HEK293 (cell line): ENCODE measurements at regions not wholly inside any gene's neighbourhood (a gene's known extent, or its start where the extent isn't known, plus 50 kb on each side); places are given as distances from the start of the nearest gene placed in this dataset.

ENCODE experiments used
- CTCF ChIA-PET: fragments of 350-600 bp; formaldehyde crosslinking; extraction: SDS; loops from one replicate; lab custom pipeline; 2021; ENCODE audit warnings: antibody characterized with exemption; lab: Yijun Ruan, JAX
- POLR2A ChIA-PET: fragments of 300-600 bp; formaldehyde crosslinking; extraction: SDS; loops from one replicate; lab custom pipeline; 2020; ENCODE audit warnings: antibody characterized with exemption, inconsistent platforms; lab: Yijun Ruan, JAX
- H3K27ac ChIP-seq: fragments of 200-500 bp; sonication (Bioruptor generic); 2 replicates; pipeline ENCODE4 v1.5.1; 2014; ENCODE audit warnings: low read depth, low read length, control low read depth, inconsistent platforms; ENCODE audit errors: extremely low read depth
- H3K36me3 ChIP-seq, 2 experiments: fragments of 200-500 bp in 1 of 2; sonication (Bioruptor generic) in 1 of 2; 1 replicate in 1 of 2; 2 replicates in 1 of 2; pipeline ENCODE4 v1.5.1; 2014 to 2017; ENCODE audit warnings: inconsistent platforms in 2 of 2, low read length in 2 of 2; ENCODE audit not compliant: control insufficient read depth in 2 of 2, insufficient read depth in 1 of 2
- H3K4me1 ChIP-seq: fragments of 200-500 bp; sonication (Bioruptor generic); 2 replicates; pipeline ENCODE4 v1.5.1; 2014; ENCODE audit warnings: mild to moderate bottlenecking, low read length, inconsistent platforms; ENCODE audit not compliant: control insufficient read depth, insufficient read depth
- H3K4me3 ChIP-seq: 2 replicates; pipeline ENCODE4 v1.5.1; 2011; ENCODE audit warnings: low read depth, mild to moderate bottlenecking, control low read depth, low read length, moderate library complexity
- H3K9me3 ChIP-seq: fragments of 200-500 bp; sonication (Bioruptor generic); 2 replicates; pipeline ENCODE4 v1.5.1; 2014; ENCODE audit warnings: low read depth, low read length, inconsistent platforms; ENCODE audit not compliant: control insufficient read depth, insufficient read depth
- GLIS1 ChIP-seq: fragments of 450-650 bp; formaldehyde crosslinking; IDR thresholded peaks from 2 replicates; pipeline ENCODE4 v1.5.1; 2016; ENCODE audit warnings: missing biosample characterization, missing genetic modification characterization
- IKZF3 ChIP-seq: fragments of 450-650 bp; IDR thresholded peaks from 2 replicates; pipeline ENCODE4 v1.5.0; 2018; ENCODE audit warnings: missing biosample characterization, mild to moderate bottlenecking, missing genetic modification characterization, moderate library complexity
- PRDM1 ChIP-seq: fragments of 450-650 bp; formaldehyde crosslinking; IDR thresholded peaks from 2 replicates; pipeline ENCODE4; 2016; ENCODE audit warnings: missing biosample characterization, missing genetic modification characterization
- SETDB1 ChIP-seq: IDR thresholded peaks from one replicate; pipeline ENCODE4 v1.6.1; 2017; ENCODE audit warnings: mild to moderate bottlenecking, low read length, moderate library complexity, mixed read lengths; ENCODE audit not compliant: insufficient read length
- WT1 ChIP-seq: fragments of 450-650 bp; formaldehyde crosslinking; IDR thresholded peaks from 2 replicates; pipeline ENCODE4 v1.5.1; 2016; ENCODE audit warnings: missing biosample characterization, missing genetic modification characterization
- YY2 ChIP-seq: fragments of 450-650 bp; formaldehyde crosslinking; IDR thresholded peaks from 2 replicates; pipeline ENCODE4 v1.5.1; 2016; ENCODE audit warnings: missing biosample characterization, missing genetic modification characterization
- ZBTB20 ChIP-seq: fragments of 450-650 bp; formaldehyde crosslinking; IDR thresholded peaks from 2 replicates; pipeline ENCODE4 v1.5.1; 2016; ENCODE audit warnings: missing biosample characterization, missing genetic modification characterization
- ZBTB7A ChIP-seq: fragments of 450-650 bp; formaldehyde crosslinking; IDR thresholded peaks from 2 replicates; pipeline ENCODE4 v1.5.1; 2016; ENCODE audit warnings: low read depth, missing biosample characterization, missing genetic modification characterization
- ZNF155 ChIP-seq: fragments of 450-650 bp; formaldehyde crosslinking; IDR thresholded peaks from 2 replicates; pipeline ENCODE4 v1.5.1; 2016; ENCODE audit warnings: missing biosample characterization, missing genetic modification characterization
- ZNF169 ChIP-seq: fragments of 450-650 bp; formaldehyde crosslinking; IDR thresholded peaks from 2 replicates; pipeline ENCODE4 v1.5.1; 2016; ENCODE audit warnings: missing biosample characterization, missing genetic modification characterization
- ZNF248 ChIP-seq: fragments of 450-650 bp; formaldehyde crosslinking; IDR thresholded peaks from 2 replicates; pipeline ENCODE4 v1.5.1; 2017; ENCODE audit warnings: missing biosample characterization, missing genetic modification characterization
- ZNF473 ChIP-seq: fragments of 450-650 bp; formaldehyde crosslinking; IDR thresholded peaks from 2 replicates; pipeline ENCODE4 v1.5.1; 2017; ENCODE audit warnings: missing biosample characterization, missing genetic modification characterization
- ZNF600 ChIP-seq: fragments of 450-650 bp; formaldehyde crosslinking; IDR thresholded peaks from 2 replicates; pipeline ENCODE4 v1.5.1; 2016; ENCODE audit warnings: missing biosample characterization, missing genetic modification characterization
- ZNF621 ChIP-seq: fragments of 450-650 bp; formaldehyde crosslinking; IDR thresholded peaks from 2 replicates; pipeline ENCODE4 v1.5.1; 2017; ENCODE audit warnings: missing biosample characterization, missing genetic modification characterization
- ZNF660 ChIP-seq: fragments of 450-650 bp; IDR thresholded peaks from 2 replicates; pipeline ENCODE4 v1.5.1; 2018; ENCODE audit warnings: missing biosample characterization, mild to moderate bottlenecking, missing genetic modification characterization
- TF ChIP-seq, protein P1 (sequence below): fragments of 450-650 bp; formaldehyde crosslinking; IDR thresholded peaks from 2 replicates; pipeline ENCODE4 v1.5.1; 2016; ENCODE audit warnings: missing biosample characterization, missing genetic modification characterization, borderline replicate concordance
- TF ChIP-seq, protein P2 (sequence below): fragments of 450-650 bp; formaldehyde crosslinking; IDR thresholded peaks from 2 replicates; pipeline ENCODE4 v1.5.1; 2016; ENCODE audit warnings: missing biosample characterization, missing genetic modification characterization
- TF ChIP-seq, protein P3 (sequence below): fragments of 450-650 bp; formaldehyde crosslinking; IDR thresholded peaks from 2 replicates; pipeline ENCODE4 v1.5.1; 2017; ENCODE audit warnings: missing biosample characterization, mild to moderate bottlenecking, missing genetic modification characterization, moderate library complexity
- TF ChIP-seq, protein P4 (sequence below): fragments of 450-650 bp; formaldehyde crosslinking; IDR thresholded peaks from 2 replicates; pipeline ENCODE4 v1.5.1; 2016; ENCODE audit warnings: missing biosample characterization, missing genetic modification characterization, borderline replicate concordance
- TF ChIP-seq, protein P5 (sequence below): fragments of 450-650 bp; formaldehyde crosslinking; IDR thresholded peaks from 2 replicates; pipeline ENCODE4 v1.5.1; 2016; ENCODE audit warnings: missing biosample characterization, missing genetic modification characterization

DNA sequence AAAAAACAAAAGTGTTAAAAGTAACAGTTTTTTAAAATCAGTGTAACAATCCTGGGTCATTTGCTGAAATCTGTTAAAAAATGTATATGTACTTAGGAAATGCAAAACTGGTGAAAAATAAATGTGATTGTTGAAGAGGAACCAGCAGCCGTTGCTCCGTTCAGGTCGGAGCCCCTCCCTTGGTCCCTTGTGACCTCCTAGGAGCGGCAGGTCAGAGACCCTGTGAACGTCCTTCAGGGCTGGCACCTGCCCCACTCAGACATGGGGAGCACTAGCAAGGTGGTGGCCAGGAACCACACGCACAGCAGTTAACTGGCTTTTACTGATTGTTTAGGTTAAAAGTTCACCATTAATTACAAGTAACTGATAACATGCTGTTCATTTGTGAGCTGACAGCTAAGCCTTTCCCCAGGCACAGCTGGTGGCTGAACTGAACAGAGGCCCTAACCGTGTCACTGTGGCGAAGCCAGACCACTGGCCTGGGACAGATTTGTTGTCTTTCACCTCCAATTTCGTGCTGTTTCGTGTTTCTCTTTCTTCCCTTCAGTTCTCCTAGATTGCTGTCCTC is 159.2 kb upstream of the ALKAL2 start:
- Histone ChIP-seq H3K4me1 (no peaks in the 10 kb centered on the region), H3K9me3 (no peaks in the 10 kb centered on the region), H3K27ac (no peak overlapping the region), H3K36me3 (no peaks in the 10 kb centered on the region), H3K4me3 (no peak overlapping the region)
- POLR2A ChIA-PET, result no interaction called here
- CTCF ChIA-PET, result no interaction called here
- TF ChIP-seq IKZF3 (tag by site-specific recombination), result no peak
- TF ChIP-seq, protein P1, sequence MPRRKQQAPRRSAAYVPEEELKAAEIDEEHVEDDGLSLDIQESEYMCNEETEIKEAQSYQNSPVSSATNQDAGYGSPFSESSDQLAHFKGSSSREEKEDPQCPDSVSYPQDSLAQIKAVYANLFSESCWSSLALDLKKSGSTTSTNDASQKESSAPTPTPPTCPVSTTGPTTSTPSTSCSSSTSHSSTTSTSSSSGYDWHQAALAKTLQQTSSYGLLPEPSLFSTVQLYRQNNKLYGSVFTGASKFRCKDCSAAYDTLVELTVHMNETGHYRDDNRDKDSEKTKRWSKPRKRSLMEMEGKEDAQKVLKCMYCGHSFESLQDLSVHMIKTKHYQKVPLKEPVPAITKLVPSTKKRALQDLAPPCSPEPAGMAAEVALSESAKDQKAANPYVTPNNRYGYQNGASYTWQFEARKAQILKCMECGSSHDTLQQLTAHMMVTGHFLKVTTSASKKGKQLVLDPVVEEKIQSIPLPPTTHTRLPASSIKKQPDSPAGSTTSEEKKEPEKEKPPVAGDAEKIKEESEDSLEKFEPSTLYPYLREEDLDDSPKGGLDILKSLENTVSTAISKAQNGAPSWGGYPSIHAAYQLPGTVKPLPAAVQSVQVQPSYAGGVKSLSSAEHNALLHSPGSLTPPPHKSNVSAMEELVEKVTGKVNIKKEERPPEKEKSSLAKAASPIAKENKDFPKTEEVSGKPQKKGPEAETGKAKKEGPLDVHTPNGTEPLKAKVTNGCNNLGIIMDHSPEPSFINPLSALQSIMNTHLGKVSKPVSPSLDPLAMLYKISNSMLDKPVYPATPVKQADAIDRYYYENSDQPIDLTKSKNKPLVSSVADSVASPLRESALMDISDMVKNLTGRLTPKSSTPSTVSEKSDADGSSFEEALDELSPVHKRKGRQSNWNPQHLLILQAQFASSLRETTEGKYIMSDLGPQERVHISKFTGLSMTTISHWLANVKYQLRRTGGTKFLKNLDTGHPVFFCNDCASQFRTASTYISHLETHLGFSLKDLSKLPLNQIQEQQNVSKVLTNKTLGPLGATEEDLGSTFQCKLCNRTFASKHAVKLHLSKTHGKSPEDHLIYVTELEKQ (tag by site-specific recombination), result no peak
- no peak for TF ChIP-seq YY2 (tag by site-specific recombination)
- no peak for TF ChIP-seq ZNF600 (tag by site-specific recombination)
- TF ChIP-seq ZNF660 (tag by site-specific recombination), result no peak
- TF ChIP-seq, protein P2, sequence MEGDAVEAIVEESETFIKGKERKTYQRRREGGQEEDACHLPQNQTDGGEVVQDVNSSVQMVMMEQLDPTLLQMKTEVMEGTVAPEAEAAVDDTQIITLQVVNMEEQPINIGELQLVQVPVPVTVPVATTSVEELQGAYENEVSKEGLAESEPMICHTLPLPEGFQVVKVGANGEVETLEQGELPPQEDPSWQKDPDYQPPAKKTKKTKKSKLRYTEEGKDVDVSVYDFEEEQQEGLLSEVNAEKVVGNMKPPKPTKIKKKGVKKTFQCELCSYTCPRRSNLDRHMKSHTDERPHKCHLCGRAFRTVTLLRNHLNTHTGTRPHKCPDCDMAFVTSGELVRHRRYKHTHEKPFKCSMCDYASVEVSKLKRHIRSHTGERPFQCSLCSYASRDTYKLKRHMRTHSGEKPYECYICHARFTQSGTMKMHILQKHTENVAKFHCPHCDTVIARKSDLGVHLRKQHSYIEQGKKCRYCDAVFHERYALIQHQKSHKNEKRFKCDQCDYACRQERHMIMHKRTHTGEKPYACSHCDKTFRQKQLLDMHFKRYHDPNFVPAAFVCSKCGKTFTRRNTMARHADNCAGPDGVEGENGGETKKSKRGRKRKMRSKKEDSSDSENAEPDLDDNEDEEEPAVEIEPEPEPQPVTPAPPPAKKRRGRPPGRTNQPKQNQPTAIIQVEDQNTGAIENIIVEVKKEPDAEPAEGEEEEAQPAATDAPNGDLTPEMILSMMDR (tag by site-specific recombination), result no peak
- no peak for TF ChIP-seq GLIS1
- no peak for TF ChIP-seq ZNF621
- TF ChIP-seq, protein P3, sequence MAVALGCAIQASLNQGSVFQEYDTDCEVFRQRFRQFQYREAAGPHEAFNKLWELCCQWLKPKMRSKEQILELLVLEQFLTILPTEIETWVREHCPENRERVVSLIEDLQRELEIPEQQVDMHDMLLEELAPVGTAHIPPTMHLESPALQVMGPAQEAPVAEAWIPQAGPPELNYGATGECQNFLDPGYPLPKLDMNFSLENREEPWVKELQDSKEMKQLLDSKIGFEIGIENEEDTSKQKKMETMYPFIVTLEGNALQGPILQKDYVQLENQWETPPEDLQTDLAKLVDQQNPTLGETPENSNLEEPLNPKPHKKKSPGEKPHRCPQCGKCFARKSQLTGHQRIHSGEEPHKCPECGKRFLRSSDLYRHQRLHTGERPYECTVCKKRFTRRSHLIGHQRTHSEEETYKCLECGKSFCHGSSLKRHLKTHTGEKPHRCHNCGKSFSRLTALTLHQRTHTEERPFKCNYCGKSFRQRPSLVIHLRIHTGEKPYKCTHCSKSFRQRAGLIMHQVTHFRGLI (tag by site-specific recombination), result no peak
- TF ChIP-seq ZBTB20 (tag by site-specific recombination), result no peak
- no peak for TF ChIP-seq ZNF155 (tag by site-specific recombination)
- no peak for TF ChIP-seq SETDB1
- TF ChIP-seq ZBTB7A (tag by site-specific recombination), result no peak
- TF ChIP-seq ZNF248 (tag by site-specific recombination), result no peak
- TF ChIP-seq WT1 (tag by site-specific recombination), result no peak
- TF ChIP-seq, protein P4, sequence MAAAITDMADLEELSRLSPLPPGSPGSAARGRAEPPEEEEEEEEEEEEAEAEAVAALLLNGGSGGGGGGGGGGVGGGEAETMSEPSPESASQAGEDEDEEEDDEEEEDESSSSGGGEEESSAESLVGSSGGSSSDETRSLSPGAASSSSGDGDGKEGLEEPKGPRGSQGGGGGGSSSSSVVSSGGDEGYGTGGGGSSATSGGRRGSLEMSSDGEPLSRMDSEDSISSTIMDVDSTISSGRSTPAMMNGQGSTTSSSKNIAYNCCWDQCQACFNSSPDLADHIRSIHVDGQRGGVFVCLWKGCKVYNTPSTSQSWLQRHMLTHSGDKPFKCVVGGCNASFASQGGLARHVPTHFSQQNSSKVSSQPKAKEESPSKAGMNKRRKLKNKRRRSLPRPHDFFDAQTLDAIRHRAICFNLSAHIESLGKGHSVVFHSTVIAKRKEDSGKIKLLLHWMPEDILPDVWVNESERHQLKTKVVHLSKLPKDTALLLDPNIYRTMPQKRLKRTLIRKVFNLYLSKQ (tag by site-specific recombination), result no peak
- no peak for TF ChIP-seq ZNF169 (tag by site-specific recombination)
- TF ChIP-seq, protein P5, sequence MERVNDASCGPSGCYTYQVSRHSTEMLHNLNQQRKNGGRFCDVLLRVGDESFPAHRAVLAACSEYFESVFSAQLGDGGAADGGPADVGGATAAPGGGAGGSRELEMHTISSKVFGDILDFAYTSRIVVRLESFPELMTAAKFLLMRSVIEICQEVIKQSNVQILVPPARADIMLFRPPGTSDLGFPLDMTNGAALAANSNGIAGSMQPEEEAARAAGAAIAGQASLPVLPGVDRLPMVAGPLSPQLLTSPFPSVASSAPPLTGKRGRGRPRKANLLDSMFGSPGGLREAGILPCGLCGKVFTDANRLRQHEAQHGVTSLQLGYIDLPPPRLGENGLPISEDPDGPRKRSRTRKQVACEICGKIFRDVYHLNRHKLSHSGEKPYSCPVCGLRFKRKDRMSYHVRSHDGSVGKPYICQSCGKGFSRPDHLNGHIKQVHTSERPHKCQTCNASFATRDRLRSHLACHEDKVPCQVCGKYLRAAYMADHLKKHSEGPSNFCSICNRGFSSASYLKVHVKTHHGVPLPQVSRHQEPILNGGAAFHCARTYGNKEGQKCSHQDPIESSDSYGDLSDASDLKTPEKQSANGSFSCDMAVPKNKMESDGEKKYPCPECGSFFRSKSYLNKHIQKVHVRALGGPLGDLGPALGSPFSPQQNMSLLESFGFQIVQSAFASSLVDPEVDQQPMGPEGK (tag by site-specific recombination), result no peak
- TF ChIP-seq PRDM1 (tag by site-specific recombination), result no peak
- no peak for TF ChIP-seq ZNF473
